NCI-H1417 treated with DMSO at 0.1 percent for 48 hours (cell line): ENCODE measurements at regions not wholly inside any gene's neighbourhood (a gene's known extent, or its start where the extent isn't known, plus 50 kb on each side); places are given as distances from the start of the nearest gene placed in this dataset.
"Not testable (repeated sequence)": the region's sequence is repeated elsewhere in the genome, so short reads cannot be mapped to it uniquely, and the experiment has no call there.

ENCODE experiments used
- DNase-seq: peaks from one replicate; lab custom pipeline; 2025; lab: John Stamatoyannopoulos, UW

DNA sequence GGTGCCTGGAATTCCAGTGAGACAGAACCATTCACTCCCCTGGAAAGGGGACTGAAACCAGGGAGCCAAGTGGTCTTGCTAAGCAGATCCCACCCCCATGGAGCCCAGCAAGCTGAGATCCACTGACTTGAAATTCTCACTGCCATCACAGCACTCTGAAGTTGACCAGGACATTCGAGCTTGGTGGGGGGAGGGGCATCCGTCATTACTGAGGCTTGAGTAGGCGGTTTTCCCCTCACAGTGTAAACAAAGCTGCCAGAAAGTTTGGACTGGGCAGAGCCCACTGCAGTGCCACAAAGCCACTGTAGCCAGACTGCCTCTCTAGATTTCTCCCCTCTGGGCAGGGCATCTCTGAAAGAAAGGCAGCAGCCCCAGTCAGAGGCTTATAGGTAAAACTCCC is 623.9 kb upstream of the CCDC179 start:
- not testable (repeated sequence) for DNase-seq

- not testable (repeated sequence) for DNase-seq
Observed at GRCh38 chr11:23484618-23485017, 624.3 kb upstream of the CCDC179 start.

- DNase-seq = no peak
Observed at GRCh38 chr11:23490557-23491235, 630.4 kb upstream of the CCDC179 start.

GRCh38 chr11:23494981-23495380 is 634.7 kb upstream of the CCDC179 start:
- DNase-seq = no peak

- no peak for DNase-seq
Observed at GRCh38 chr11:23496340-23496739, 636.1 kb upstream of the CCDC179 start.

DNA sequence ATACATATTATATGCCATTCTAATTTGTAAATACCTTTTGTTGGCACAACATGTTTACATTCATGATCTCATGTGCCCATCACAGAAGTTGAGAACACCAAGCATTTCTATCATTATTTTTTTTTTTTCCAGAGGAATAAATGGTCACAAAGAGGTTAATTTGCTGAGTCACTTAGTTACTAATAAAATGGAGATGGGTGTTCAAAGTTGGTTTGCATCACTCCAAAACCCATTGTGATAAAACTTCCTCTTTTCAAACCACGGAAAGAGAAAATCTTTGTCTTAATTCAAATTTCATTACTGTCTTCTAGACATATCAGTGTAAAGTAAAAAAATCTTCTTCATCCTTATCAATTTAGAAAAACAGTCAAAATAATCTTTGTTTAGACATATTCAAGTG is 636.8 kb upstream of the CCDC179 start:
- DNase-seq = no peak

DNA sequence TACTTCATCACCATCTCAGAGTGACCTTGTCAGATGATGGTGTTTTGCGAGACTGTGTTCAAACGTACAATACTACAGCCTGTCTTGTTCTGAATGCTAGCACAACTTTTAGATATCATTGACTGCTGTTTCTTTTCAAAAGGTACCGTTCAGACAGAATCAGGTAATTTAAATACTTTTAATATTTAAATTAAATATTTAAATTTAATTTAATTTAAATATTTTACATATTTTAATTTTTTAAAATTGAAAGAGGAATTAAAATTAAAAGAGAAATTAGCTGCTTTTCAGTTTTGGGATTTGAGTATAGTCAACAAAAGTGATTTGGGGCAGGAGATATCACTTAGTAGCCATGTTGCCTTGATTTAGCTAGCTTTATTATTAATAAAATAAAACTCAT is 642.1 kb upstream of the CCDC179 start:
- no peak for DNase-seq

GRCh38 chr11:23502826-23503225 is 642.6 kb upstream of the CCDC179 start:
- no peak for DNase-seq

DNA sequence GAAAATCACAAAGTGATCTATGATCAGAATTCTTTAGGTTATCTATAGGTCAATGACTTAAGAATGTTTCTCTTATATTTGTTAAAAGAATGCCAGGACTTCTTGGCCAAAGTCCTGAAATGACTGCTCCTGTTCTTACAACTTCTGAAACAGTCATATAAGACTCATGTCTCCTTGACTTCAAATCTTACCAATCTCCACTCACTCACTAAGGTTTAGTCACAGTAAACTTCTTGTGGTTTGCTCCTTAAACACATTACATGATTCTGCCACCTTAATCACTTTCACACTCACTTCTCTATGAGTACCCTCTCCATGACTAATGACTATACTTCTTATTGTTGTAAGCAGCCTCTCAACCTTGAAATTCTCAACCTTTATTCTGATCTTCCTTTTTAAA is 648.7 kb upstream of the CCDC179 start:
- DNase-seq = no peak

DNA sequence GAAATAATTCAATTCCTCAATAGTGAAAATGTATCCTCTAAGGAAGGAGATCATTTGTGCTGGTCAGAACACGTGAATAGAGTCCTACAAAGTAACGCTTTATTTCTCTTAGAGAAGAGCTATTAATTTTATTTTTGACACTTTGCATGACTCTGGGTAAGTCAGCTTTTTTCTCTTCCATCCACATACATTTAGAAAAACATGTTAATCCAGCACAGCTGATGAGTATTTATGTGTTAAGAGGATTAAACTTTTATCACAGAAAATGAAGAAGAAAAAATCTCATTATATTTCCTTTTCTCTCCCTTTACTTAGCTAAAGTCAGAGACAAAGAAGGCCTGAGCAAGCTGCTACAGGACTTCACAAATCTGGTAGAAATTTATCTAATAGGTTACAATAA is 649.5 kb upstream of the CCDC179 start:
- no peak for DNase-seq

DNA sequence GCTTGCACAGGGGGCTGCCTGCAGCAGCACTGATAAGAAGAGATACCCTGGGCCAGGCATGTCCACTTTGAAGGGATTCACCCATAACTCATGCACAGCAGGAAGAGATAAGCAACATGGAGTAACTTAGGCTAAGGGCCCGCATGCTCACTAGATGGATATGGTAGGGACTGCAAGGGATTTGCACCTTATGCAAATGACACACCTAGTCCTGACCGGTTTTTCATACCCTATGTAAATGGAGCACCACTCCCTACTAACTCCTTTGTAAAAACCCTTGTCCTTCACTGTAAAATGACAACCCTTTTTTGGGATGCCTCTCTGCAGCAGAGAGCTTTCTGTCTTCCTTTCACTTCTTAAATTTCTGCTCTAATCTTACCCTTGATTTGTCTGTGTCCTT is 658.9 kb upstream of the CCDC179 start:
- no peak for DNase-seq

- DNase-seq = no peak
Observed at GRCh38 chr11:23520226-23520960, 660.1 kb upstream of the CCDC179 start.

- DNase-seq = no peak
Observed at GRCh38 chr11:23536907-23537306, 676.6 kb upstream of the CCDC179 start.

- DNase-seq = no peak
Observed at GRCh38 chr11:23539556-23539955, 679.3 kb upstream of the CCDC179 start.

GRCh38 chr11:23540101-23540561 is 679.9 kb upstream of the CCDC179 start:
- DNase-seq = peak; percentile 32

DNA sequence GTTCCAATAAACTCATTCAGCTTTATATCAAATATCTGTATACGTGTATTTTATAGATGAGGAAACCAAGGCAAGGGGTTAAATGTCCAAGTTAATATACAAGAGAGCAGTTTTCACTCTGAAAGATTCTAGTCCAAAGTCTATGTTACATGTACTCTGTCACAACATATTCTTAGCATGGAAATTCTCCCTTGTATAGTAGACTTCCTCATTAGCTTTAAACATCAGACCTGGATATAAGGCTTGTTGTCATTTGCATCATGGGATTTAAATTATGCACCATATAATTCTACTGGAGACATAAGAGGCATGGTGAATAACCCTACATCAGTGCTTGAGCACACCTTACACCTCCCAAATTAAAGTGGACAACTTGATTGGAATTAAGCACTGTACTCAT is 681.9 kb upstream of the CCDC179 start:
- no peak for DNase-seq

DNA sequence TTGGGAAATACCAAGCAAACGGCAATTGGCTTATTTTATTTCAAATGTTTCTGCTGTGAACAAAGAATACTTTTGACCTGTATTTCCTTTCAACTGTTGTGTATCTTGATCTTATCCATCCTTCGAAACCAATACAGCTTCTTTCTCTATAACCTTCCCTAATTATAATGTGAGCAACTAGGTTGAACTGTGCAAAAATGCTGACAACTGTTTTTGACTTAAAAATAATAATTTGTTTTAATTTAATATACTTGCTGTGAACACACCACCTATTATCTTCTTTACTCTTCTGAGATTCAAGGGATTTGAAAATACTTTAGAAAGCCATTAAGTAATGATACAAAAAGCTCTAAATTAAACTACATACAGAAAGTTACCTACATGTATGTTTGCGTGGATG is 682.5 kb upstream of the CCDC179 start:
- no peak for DNase-seq

DNA sequence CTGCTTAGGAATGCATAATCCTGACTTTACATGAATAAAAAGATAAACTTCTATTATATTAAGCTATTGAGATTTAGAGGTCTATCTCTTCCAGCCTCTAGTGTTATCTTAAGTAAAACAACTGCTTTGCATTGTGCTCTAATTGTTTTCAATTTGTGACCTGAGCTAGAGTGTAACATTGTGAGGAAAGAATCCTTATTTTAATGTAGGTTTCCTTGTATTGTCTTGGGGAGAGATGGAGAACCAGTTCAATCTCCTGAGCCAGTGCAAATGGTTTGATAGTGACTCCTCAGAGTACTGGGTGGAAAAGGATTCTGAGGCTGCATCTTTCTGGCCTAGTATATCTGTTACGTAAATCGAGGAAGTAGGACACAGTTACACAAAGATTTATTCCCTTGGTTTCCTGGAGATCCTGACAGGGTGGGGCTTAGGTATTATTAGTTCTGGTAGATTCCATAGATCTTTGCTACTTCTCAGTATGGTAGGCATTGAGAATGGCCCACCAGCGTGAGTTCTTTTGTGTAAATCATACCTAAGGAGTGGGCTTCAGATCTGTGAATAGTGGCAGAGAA is 683.5 kb upstream of the CCDC179 start:
- no peak for DNase-seq

DNA sequence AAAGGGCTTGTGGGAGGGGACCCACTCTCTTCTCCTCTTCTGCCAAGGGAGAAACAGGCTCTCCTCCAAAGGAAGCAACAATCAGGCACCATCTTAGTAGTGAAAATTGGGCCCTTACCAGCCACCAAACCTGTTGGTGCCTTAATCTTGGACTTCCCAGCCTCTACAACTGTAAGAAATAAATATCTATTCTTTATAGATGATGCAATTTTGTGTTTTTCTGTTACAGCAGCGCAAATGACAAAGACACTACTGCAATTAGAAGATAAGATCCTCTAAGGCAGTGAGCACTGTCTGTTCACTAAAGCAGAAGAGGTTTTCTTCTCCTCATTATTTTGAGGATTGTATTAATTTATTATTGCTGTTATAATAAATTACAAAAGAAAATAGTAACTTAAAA is 691.4 kb upstream of the CCDC179 start:
- no peak for DNase-seq

DNA sequence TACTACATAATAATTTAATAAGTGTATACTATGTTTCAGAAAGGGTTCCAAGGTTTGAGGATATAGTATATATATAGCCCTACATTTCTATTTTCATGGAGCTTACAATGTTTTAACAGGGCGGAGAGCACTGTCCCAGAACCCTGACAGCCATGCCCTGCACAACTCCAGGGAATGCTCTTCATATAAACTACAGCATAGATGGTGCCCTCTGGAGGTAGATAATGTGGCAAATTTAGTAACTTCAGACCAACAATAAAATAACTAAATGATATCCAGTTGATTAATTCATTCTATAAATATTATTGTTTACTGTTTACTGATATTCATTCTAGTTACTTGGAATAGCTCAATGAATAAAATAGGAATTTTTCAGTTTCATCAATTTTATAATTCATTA is 693.7 kb upstream of the CCDC179 start:
- DNase-seq = no peak

- DNase-seq = no peak
Observed at GRCh38 chr11:23555085-23555484, 694.8 kb upstream of the CCDC179 start.

DNA sequence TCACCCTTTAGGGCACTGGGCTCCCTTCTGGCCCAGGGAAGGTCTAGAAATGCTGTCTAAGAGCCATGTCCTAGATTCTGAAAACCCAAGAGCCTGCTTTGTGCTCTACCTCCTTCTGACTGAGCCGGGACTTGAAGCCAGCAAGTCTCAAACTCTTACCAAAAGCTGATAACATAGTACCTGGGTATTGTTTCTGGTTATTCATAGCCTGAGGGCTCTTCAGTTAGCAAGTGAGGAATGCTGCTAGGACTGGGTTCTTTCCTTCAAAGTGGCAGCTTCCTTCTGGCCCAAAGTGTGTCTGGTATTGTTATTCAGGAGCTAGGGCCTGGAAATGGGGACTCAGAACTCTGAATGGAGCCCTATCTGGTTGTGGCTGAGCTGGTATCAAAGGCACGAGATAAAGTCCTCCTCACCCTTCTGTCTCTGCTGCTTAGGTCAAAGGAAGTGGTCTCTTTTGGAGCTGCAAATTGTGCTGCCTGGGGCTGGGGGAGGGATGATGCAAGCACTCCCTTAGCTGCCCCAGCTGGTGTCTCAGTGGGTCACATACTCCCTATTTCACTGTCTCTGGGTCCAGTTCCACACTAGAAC is 696.0 kb upstream of the CCDC179 start:
- no peak for DNase-seq

GRCh38 chr11:23563591-23563990 is 703.3 kb upstream of the CCDC179 start:
- no peak for DNase-seq
